ENCODE measurements at regions not wholly inside any gene's neighbourhood (a gene's known extent, or its start where the extent isn't known, plus 50 kb on each side); places are given as distances from the start of the nearest gene placed in this dataset.

DNA sequence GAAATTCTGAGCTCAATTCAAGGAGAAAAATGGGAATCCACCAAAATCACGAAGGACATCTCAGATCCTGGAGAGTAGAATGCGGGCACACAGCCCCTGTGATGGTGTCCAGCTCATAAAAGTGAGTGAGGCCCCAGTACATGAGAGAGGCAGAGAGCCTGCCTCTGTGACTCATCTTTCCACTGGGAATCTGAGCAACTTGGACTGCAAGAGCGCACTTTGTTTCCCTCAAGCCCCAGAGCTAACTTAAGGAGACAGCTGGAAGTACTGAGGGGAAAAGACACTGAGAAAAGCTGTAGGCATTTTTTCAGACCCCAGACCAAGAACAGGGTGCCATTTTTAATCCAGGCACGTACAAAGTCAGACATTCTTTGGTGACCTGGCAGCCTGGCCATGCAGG, 273.7 kb downstream of the C11orf87 start:
- TF ChIP-seq, protein P1, sequence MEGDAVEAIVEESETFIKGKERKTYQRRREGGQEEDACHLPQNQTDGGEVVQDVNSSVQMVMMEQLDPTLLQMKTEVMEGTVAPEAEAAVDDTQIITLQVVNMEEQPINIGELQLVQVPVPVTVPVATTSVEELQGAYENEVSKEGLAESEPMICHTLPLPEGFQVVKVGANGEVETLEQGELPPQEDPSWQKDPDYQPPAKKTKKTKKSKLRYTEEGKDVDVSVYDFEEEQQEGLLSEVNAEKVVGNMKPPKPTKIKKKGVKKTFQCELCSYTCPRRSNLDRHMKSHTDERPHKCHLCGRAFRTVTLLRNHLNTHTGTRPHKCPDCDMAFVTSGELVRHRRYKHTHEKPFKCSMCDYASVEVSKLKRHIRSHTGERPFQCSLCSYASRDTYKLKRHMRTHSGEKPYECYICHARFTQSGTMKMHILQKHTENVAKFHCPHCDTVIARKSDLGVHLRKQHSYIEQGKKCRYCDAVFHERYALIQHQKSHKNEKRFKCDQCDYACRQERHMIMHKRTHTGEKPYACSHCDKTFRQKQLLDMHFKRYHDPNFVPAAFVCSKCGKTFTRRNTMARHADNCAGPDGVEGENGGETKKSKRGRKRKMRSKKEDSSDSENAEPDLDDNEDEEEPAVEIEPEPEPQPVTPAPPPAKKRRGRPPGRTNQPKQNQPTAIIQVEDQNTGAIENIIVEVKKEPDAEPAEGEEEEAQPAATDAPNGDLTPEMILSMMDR (IDR thresholded peaks at IDR 0.05; ENCODE audit: low read depth, low read length), result no peak
- no peak for TF ChIP-seq POLR2A (IDR thresholded peaks at IDR 0.05; ENCODE audit: extremely low read depth, insufficient read length)
- no peak for TF ChIP-seq MAX (IDR thresholded peaks at IDR 0.05; ENCODE audit: low read depth, low read length)
